Stimulated activated naive CD4-positive, alpha-beta T cell treated with Interleukin-2 at 50 U/mL for 16 hours (primary cell): ENCODE measurements at regions not wholly inside any gene's neighbourhood (a gene's known extent, or its start where the extent isn't known, plus 50 kb on each side); places are given as distances from the start of the nearest gene placed in this dataset.

Source experiments
- DNase-seq: peaks from one replicate; lab custom pipeline; 2025; lab: John Stamatoyannopoulos, UW

- no peak for DNase-seq
Measured at GRCh38 chr2:240362826-240363745, 72.4 kb upstream of the GPC1 start.

GRCh38 chr2:240363746-240364581 lies 71.5 kb upstream of the GPC1 start:
- DNase-seq = no peak

GRCh38 chr2:240364582-240364960 lies 70.9 kb upstream of the GPC1 start:
- DNase-seq = no peak

- DNase-seq = no peak
Measured at GRCh38 chr2:240364961-240365775, 70.3 kb upstream of the GPC1 start.

- no peak for DNase-seq
Measured at GRCh38 chr2:240365971-240366471, 69.4 kb upstream of the GPC1 start.

- DNase-seq = no peak
Measured at GRCh38 chr2:240366901-240367300, 68.6 kb upstream of the GPC1 start.

- no peak for DNase-seq
Measured at GRCh38 chr2:240367721-240368120, 67.7 kb upstream of the GPC1 start.

GRCh38 chr2:240368781-240369331 lies 66.6 kb upstream of the GPC1 start:
- no peak for DNase-seq

GRCh38 chr2:240369335-240369734 lies 66.1 kb upstream of the GPC1 start:
- DNase-seq = no peak

- DNase-seq = no peak
Measured at GRCh38 chr2:240369801-240370585, 65.5 kb upstream of the GPC1 start.

- no peak for DNase-seq
Measured at GRCh38 chr2:240371129-240372000, 64.1 kb upstream of the GPC1 start.

- DNase-seq = no peak
Measured at GRCh38 chr2:240372101-240372500, 63.4 kb upstream of the GPC1 start.

GRCh38 chr2:240373289-240373885 lies 62.1 kb upstream of the GPC1 start:
- DNase-seq = no peak

- DNase-seq = no peak
Measured at GRCh38 chr2:240374085-240374907, 61.2 kb upstream of the GPC1 start.

- DNase-seq = no peak
Measured at GRCh38 chr2:240375024-240375645, 60.3 kb upstream of the GPC1 start.

GRCh38 chr2:240376739-240377138 lies 58.7 kb upstream of the GPC1 start:
- DNase-seq = no peak

GRCh38 chr2:240377366-240377765 lies 58.1 kb upstream of the GPC1 start:
- no peak for DNase-seq

GRCh38 chr2:240379089-240379636 lies 56.3 kb upstream of the GPC1 start:
- no peak for DNase-seq
